ENCODE measurements at regions not wholly inside any gene's neighbourhood (a gene's known extent, or its start where the extent isn't known, plus 50 kb on each side); places are given as distances from the start of the nearest gene placed in this dataset.

- no peak for DNase-seq (ENCODE audit: low read depth, low spot score)
Measured at GRCh38 chr3:76010252-76010651, 224.9 kb upstream of the ZNF717 start.

DNA sequence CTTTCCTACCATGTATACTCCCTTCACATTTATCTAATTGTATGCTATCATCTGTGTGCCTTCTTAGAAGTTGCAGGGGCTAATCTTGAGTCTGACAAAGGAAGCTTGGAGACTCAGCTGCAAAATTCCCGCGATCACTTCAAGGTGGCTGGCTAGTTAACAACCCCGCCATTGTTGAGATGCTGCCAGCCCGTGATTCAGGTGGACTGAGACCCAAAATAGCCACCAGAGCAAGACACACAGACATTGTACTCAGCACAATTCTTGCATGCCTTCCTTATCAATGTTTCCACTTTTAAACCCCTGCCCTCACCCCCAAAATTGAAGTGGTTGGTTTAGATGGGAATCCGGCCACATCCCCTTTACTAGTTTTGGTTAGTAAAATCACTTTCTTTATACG lies 225.8 kb upstream of the ZNF717 start:
- DNase-seq (ENCODE audit: low read depth, low spot score) = no peak

- DNase-seq (ENCODE audit: low read depth, low spot score) = no peak
Measured at GRCh38 chr3:76015496-76015895, 230.1 kb upstream of the ZNF717 start.

GRCh38 chr3:76016111-76016510 lies 230.8 kb upstream of the ZNF717 start:
- no peak for DNase-seq (ENCODE audit: low read depth, low spot score)

DNA sequence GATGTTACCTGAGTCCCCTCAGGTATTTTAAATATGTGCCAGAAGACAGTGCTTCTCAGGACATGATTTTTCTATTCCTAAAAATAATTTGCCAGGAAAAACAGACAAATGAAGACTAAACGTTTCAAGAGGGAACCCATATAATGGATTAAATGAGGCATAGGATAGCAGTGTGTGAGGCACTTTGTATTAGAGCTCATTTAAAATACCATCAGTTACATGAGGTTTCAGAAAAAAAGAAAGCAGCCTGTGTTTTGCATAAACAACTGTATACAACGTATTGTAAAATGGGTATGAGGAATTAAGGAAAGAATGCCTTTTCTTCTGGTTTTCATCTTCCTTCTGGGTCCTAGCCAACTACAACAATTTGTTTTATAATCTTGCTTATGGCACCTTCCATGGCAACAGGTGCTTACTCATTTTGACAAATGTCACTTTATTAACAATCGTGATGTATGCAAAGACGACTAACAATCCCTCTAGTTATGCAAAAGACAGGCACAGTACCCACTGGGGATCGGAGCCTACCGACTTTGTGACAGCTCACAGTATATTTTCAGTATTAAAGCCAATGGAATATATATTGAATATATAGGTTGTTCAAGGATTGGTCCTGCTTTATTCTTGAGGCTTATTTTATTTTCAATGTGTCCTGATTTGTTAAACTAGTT lies 231.6 kb upstream of the ZNF717 start:
- DNase-seq (ENCODE audit: low read depth, low spot score) = no peak

DNA sequence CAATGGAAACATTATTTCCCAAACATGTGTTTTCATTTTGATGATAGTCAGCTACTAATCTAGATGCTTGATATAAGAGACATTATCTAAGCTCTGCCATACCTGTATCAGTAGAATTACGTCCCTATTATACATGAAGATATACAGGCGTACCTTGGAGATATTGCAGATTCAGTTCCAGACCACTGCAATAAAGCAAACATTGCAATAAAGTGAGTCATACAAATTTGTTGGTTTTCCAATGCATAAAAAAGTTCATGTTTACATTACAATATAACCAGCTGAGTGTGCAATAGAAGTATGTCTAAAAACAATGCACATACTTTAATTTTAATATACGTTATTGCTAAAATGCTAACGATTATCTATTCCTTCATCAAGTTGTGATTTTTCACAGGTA lies 236.0 kb upstream of the ZNF717 start:
- no peak for DNase-seq (ENCODE audit: low read depth, low spot score)

DNA sequence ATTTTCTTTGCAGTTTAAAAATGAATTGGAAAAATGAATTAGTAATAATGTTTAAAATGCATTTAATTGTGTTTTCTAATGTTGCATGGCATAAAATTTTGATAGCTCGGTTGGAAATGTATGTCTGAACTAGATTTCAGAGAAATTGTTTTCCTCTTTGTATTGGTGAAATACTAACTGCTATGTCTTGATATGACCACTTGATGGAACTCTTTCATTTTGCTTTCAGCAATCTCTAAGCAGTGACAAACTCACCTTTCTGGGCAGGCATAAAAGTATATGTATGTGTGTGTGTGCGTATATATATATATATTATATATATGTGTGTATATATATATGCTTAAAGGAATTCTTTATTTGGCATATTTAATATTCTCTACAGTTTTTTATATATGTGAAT lies 239.3 kb upstream of the ZNF717 start:
- DNase-seq (ENCODE audit: low read depth, low spot score) = no peak

GRCh38 chr3:76025561-76025960 lies 240.2 kb upstream of the ZNF717 start:
- DNase-seq (ENCODE audit: low read depth, low spot score) = no peak

DNA sequence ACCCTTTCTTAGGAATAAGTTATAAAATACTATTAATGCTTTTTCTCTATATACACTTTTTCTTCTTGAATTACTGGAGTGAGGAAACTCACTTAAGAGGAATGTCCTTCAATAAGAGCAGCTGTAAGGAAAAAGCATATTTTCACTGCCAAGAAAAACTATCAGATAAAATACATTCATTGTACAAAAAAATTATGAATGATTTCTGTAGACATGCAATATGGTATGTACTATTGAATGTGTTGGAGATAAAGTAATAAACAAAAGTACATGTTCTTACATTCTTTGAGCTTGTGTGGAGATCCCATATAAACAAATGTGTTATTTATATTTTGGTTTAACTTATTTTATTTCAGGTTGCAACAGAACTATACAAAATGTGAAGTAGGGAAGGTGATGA lies 241.0 kb upstream of the ZNF717 start:
- no peak for DNase-seq (ENCODE audit: low read depth, low spot score)

- no peak for DNase-seq (ENCODE audit: low read depth, low spot score)
Measured at GRCh38 chr3:76028774-76029173, 243.4 kb upstream of the ZNF717 start.

GRCh38 chr3:76034649-76035048 lies 249.3 kb upstream of the ZNF717 start:
- DNase-seq (ENCODE audit: low read depth, low spot score) = no peak

DNA sequence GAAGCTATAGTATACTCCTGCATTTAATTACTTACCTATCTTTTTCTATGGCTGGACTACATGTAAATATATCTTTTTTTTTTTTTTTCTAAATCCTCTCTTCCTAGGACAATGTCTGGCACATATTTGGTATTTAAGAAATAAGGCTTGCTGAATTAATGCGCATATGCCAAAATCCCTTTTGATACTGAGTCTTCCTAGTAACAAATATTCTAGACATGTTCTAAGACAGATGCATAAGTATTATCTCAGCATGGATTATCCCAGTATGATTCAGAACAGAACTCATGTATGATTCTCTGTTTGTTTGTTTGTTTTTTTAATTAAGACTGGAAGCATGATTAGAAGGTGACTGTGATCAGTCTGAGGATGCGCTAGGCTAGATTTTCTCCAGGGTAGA lies 249.8 kb upstream of the ZNF717 start:
- no peak for DNase-seq (ENCODE audit: low read depth, low spot score)

GRCh38 chr3:76038949-76039348 lies 253.6 kb upstream of the ZNF717 start:
- DNase-seq (ENCODE audit: low read depth, low spot score) = no peak

GRCh38 chr3:76039431-76039830 lies 254.1 kb upstream of the ZNF717 start:
- no peak for DNase-seq (ENCODE audit: low read depth, low spot score)

GRCh38 chr3:76040946-76041345 lies 255.6 kb upstream of the ZNF717 start:
- no peak for DNase-seq (ENCODE audit: low read depth, low spot score)

- DNase-seq (ENCODE audit: low read depth, low spot score) = peak; percentile 50
Measured at GRCh38 chr3:76043746-76044145, 258.4 kb upstream of the ZNF717 start.

DNA sequence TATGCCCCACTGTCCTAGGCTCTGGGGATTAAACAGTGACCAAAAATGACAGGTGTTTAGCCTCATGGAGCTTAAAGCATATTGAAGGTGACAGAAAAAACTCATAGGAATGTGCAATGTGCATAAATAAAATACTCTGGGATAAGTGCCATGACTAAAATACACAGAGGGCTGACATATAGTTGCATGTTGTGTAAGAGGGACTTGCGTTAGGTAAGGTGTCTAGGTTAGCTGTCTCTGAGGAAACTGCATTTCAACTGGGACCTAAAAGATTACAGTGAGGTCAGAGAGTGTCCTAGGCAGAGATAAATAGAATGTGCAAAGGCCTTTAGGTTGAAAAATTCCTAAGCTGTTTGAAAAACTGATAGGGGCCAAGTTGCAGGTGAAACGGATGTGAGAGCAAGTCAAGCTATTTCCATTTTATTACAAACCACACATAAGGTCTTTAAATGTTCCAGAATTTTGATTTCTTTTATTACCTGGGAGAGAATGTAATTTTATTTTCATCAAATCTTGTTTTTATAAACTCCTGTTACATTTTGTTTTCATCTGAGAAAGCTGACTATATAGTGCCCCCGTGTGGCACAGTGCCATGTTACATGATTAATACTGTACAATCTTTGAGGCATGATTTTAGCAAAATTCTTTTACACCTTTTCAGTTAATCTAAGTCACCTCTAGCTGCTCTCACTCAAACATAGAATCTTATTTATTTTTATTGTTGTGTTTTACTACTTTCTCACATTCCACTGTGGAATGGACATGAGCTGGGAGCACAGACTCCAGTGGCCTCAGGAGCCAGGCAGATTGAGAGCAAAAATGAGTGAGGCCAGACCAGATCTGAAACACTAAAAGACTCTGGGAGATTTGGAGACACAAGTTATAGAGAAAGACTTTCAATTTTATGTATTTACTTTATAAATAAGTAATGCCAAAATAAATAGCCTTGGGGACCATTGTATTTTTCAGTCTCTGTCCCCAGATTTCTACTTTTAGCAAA lies 259.6 kb upstream of the ZNF717 start:
- DNase-seq (ENCODE audit: low read depth, low spot score) = no peak

GRCh38 chr3:76047368-76047767 lies 262.0 kb upstream of the ZNF717 start:
- DNase-seq (ENCODE audit: low read depth, low spot score) = no peak

GRCh38 chr3:76049776-76050175 lies 264.4 kb upstream of the ZNF717 start:
- no peak for DNase-seq (ENCODE audit: low read depth, low spot score)

DNA sequence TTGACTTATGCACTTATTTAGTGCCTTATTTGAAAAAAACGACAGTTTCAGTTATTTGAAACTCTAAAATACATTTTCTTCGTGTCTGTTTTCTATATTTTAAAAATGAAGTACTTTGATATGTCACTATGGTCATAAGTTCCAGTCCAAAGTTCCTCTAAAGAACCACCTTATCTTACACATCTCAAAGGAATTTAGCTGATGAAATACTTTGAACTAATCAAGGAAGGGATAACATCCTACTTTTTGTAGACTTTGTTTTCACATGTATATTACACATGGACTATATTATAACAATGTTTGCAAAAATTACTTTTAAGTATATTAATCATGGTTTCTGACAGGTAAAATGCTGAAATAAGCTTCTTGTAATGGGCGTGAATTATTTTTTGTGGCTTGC lies 265.8 kb upstream of the ZNF717 start:
- DNase-seq (ENCODE audit: low read depth, low spot score) = no peak

DNA sequence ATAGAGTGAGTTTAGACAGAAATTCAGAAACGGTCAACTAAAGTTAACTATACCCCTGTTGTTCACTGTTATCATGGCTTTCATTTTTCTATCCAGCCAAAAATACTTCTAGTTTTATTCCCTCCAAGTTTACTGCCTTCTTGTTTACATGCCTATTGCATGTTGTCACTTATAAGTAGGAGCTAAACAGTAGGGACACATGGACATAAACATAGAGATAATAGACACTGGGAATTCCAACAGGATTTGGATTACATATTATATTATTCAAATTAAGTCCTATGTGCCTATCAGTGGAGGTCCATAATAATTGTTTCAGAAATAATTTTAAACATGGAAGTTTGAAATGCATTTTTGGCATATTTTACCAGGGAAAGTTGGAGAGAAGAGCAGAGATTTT lies 269.1 kb upstream of the ZNF717 start:
- no peak for DNase-seq (ENCODE audit: low read depth, low spot score)

DNA sequence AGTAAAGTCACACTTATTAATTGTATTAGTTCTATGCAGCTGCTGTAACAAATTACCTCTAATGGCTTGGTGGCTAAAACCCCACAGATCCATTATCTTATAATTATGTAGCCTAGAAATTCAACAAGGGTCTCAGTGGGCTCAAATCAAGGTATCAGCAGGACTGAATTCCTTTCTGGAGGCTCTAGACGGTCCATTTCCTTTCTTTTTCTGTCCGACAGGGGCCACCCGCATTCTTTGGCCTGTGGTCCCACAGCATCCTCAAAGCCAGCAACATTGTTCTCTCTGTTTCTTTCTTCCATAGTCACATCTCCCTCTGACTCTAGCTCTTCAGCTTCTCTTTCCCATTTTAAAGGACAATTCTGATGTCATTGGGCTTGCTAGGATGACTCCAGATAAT lies 276.3 kb upstream of the ZNF717 start:
- DNase-seq (ENCODE audit: low read depth, low spot score) = no peak

DNA sequence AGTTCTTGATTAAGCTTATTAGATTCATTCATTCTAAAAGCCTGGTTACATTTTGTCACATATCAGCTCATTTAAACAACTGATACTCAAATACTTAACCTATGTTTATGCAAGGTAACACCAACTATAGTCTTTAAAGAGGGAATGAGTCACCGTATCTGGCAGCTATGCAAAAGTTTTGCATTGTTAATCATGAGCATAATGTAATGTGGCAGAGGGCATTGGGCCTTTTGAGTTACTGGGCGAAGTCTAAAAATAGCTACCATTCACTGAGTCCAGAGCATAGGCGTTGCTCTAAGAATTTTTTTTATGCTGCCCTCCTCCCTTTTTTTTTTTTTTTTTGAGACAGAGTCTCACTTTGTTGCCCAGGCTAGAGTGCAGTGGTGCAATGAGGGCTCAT lies 277.7 kb upstream of the ZNF717 start:
- DNase-seq (ENCODE audit: low read depth, low spot score) = no peak
